Stimulated activated CD4-positive, alpha-beta T cell treated with anti-CD3 and anti-CD28 coated beads, Interleukin-2, amount 100 ng/mL, for 24 hours (primary cell): ENCODE measurements at regions not wholly inside any gene's neighbourhood (a gene's known extent, or its start where the extent isn't known, plus 50 kb on each side); places are given as distances from the start of the nearest gene placed in this dataset.

Source experiments
- DNase-seq, 2 donors: peaks; one replicate each; pipeline ENCODE4 v3.0.0-alpha.2; 2020

DNA sequence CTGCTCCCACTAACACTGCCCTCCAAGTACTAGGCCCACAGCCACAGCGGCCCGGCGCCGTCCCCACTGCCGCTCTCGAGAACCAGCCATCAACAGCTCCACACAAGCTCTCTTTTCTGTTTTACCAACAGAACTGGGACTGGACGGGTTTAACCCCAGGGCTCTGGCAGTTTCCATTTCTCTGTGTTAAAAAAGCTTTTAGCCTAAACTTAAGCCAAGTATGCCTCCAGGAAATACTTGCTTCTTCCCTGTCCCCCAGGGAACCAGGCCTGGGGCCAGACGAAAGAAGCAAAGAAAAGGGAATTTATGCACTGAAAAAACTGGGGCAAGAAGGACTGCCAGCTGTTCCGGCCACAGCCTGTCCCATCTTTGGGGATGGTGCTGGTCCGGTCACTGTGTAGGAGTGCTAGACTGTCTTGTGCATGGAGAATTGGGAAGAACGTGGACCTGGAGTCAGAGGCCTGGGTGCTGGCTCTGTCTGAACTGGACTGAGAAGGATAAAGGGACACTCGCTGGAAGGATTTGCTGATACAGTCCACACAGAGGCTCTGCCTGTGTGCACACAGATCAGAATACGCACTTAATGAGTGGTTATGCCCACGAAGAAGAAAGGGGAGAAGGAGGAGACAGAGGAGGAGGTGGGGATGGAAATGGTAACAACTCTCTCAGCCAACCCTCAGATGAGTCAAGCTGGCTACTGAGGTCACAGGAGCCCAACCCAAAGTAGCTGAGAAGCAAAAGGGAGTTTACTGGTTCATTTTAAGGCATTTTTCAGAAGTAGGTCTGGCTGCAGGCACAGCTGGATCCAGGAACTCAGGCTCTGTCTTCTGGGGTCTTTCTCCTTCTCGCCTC lies 254.4 kb upstream of the PMEPA1 start:
- no peak for DNase-seq

DNA sequence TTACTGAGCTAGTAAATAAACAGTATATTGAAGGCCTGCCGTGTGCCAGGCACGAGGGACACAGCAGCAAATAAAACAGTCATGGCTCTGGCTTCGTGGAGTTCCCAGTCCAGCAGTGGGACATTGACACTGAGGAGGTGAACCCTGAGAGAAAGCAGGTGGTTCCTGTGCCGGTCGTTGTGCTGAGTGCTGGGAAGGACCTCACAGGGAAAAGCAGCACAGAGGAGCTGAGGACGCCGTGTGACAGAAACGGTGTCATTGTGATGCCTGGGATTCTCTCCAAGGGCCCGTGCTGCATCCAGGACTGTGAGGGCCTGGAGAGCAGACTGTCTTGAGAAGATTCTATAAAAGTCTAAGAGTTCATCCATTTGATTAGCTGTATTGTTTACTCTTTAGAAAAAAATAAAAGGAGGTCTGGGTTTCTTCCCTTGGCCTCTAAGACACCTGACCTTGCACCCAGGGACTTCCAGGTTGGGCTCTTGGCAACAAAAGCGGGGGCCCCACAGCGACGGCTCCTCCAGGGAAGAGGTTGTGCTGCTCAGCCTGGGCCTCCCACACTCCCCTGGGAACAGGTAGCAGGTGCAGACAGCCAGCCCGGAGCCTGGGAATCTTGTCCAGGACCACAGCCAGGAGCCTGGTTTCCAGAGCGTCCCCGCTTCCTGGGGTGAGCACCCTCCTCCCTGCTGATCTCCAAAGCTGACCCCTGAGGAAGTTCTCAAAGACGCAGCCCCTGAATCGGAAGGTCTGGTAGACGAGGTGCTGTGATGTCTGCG lies 251.2 kb upstream of the PMEPA1 start:
- no peak for DNase-seq

DNA sequence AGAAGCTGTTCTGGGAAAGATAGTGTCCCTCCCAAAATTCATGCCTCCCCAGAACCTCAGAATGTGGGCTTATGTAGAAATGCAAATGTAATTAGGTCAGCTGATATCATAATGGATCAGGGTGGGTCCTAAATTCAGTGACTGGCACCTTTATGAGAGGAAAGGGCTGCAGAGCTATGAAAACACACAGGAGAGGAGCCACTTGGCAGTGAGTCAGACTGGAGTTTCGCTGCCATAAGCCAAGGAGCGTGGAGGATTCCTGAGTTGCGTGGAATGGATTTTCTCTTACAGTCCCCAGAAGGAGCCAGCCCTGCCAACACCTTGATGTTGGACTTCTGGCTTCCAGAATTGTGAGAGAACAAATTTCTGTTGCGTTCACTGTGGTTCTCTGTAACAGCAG lies 249.8 kb upstream of the PMEPA1 start:
- no peak for DNase-seq

DNA sequence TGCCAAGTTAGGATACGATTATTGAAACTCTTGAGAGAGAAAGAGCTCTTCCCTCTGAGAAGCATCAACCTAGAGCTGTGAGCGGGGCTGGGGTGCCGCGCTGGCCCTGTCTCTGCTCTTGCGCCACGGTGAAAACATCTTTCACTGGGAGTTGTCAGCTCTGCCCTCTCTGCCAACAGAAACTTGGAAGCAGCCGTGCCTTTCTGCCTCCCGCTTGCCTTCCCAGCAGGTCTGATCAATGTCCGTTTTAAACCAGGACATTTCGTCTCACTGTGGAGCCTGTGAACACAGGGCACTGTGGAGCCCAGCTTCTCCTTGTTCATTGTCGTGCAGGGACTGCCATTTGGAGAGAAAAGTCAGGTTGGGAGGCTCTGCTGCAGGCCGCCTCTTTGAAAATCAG lies 249.2 kb upstream of the PMEPA1 start:
- no peak for DNase-seq

DNA sequence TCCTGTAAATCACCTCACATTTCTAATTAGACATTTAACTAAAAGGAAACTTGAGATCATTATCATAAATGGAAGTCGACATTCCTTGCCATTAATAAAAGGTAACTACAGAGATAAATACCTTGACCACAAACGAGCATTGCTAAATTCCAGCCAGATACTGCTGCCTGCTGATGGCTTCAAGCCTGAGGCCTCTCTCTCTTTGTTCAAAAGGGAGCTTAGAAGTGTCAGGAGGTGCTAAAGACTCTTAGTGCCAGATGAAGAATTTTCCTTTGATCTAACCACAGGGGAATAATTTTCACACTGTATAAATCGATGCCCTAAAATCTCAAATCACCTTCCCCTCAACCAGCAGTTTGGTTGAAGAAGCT lies 248.2 kb upstream of the PMEPA1 start:
- no peak for DNase-seq

DNA sequence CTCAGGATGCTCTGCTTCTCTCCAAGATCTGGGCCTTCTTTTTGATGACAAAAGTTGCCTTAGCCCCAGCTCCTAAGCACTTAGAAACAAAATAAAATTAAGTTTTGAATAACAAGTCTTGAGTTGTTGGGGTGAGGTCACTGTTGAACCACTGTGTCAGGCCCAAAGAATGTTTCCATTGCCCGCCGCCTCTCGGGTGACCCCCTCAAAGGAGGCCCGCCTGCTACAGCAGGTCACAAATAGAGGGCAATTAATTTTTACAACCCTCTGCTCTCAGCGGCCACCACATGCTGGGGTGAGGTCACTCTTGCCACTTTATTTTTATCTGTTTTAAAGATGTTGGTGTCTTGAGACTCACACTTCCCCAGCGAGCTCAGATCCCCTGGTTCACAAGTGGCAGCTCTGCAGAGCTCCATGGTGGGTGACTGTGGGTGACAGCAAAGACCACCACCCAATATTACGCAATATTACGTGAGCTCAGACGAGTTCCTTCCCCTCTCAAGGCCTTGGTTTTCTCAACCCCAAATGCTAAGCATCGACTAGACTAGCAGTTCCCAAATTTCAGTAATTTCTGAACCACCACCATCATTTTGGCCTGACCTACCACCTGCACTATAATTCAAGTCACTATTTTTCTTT lies 247.7 kb upstream of the PMEPA1 start:
- no peak for DNase-seq

DNA sequence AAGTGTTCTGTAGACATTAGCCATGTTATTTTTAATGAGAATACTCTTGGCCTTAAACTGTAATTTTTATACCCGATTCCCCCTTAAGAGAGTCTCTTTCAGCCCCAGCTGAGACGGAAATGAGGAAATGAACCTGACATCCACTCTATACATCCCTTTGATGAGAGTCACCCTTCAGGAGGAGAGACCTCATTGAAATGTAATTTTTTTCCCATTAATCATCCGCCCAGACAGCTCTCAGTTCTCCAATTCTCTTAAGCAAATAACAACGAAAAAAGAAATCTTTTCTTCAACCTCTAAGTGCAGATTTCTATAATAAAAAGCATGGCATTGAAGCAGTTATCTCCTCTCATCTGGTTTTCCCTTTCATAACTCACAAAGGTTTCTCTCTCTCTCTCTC lies 243.8 kb upstream of the PMEPA1 start:
- no peak for DNase-seq

DNA sequence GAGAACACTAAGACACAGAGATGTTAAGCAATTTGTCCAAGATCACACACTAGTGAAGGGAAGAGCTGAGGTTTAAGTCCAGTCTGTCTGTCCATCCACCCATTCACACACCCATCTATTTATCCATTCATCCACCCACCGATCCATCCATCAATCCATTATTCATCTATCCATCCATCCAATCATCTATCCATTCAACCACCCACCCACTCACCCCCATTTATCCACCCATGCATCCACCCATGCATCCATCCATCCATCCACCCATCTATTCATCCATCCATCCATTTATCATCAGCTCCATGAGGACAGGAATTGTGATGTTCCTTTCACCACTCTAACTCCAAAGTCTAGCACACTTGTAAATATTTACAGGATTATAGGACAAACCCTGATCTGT lies 242.3 kb upstream of the PMEPA1 start:
- DNase-seq, result no peak

DNA sequence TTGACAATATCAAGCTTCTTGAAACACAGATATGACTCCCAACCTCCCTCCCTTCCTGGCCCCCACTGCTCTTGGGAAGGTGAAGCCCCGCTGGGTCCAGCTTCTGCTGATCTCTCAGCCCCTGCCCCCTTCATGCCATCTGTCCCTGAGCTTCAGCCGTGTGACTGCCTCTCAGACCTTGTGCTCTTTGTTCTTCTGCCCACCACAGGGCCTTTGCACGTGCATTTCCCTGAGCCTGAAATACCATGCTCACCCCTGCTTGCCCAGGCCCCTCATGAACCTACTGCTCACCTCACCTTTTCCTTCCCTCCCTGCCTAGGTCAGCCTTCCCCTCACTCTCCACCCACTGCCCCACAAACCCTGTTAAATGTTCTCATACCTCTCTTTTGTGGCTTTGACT lies 241.7 kb upstream of the PMEPA1 start:
- DNase-seq, result no peak

DNA sequence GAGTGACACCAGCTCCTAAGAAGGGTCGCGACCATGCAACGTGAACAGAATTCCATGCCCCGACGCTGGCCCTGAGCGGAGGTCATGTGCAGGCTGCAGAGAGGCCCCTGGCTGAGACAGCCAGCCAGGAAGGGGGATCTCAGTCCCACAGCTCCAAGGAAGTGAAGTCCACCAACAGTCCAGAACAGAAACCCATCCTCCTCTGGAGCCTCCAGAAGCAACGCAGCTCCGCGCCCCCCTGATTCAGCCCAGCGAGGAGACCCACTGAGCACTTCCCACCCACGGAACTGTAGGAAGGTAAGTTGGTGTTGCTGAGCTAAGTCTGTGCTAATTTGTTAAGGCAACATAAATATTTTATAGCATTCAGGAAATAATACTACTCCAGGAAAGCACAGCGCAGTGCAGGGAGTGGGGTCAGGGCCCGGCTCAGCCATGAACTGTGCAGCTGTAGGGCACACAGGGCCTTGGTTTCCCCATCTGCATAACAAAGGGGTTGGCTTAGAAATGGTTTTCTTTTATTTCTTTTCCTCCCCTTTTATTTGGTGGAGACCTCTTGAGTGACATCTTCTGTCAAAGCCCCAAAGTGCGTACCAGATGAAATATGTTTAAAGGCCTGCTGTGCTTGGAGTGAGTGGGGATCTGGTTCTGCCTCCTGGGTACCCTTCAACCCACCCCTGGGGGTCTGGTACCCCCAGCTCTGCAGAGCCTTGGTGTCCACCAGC lies 241.1 kb upstream of the PMEPA1 start:
- DNase-seq, result no peak

DNA sequence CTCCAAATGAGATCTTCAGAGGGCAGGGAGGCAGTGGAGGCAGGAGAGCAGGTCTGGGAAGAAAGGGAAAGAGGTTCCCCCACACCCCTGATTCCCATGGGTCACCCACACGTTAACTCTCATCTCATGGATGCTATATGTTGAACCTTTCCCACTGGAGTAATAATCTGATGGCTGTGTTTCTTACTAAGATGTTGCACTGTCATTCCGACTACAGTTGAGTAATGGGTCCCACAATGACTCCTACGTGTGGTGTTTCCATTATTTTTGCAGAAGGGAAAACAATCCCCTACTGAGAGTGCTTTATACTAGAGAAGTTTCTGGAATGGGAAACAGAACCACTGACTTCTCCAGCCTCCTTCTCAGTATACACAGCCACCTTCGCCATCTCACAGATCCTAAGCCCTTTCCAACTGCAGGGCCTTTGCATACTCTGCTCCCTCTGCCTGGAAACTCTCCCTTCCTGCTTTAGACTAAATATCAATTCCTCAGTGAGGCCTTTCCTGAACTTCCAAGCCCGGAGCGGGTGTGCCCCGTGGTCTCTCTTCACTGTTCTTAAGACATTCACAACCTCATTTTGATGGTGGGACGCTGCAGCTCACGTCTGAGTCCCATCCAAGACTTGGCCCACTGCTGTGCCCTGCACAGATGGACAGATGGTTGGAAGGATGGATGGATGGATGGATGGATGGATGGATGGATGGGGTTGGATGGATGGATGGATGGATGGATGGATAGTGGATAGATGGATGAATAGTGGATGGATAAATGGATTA lies 238.6 kb upstream of the PMEPA1 start:
- DNase-seq, result no peak

DNA sequence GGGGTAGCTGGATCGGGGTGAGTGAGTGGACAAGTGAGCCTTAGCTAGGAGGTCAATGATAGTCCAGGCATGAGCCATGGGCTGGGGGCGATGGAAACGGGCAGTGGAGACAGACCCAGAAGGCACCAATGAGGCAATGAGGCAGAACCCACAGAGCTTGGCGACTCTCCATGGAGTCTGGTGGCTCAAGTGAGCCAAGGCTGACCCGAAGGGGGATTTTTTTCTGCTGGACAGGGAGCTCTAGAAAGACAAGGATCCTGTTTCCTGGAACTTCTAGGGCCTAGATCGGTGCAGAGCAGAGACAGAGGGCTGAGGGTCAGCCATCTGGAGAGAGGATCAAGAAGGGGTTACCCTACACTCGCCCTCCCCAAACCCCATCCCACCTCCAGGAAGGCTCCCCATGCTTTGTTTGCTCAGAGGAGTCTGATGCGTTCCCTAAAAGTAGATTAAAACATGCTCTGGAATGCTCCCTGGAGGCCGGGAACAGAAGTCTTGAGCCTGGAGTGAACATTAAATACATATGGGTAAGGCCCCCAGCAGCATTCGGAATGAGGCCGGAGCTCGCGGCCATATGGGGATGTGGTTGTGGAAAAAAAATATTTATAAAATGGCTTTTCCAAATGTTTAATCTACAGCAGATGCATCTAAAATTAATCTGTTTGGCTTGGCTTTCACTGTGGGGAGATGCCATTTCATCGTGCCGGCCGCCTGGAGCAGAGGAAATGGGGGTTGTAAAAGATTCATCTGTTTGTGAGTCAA lies 237.8 kb upstream of the PMEPA1 start:
- DNase-seq, result no peak

DNA sequence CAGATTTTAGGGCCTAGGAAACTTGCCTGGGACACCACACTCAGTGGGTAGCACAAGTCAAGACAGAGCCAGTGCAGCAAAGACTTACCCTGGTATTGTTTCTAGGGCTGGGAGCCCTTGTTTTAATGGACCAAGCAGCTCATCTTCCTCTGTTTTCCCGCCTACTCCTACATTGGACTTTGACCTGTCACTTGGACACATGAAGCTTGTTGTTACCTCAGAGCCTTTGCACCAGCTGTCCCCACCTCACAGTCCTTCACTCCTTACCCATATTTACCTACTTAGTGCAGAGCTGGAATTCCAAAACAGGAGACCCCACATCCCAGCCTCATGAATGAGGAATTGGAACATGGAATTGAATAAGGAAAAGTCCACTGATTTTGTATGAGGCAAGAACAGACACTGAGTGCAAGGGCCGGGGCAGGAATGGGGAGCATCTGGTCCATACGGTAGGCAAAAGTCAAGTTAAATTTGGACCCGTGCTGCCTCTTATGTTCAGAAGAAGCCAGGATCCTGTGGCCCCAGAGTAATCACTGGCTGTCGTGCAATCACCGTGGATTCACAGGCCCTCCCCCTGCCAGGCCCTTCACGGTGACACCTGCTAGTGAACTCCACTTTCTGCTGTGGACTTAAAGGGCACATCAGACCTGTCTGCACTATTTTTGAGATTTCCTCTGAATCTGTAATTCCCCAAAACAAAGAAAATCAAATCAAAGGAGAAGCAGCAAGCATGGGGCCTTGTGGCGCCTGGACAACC lies 236.9 kb upstream of the PMEPA1 start:
- DNase-seq, result no peak

DNA sequence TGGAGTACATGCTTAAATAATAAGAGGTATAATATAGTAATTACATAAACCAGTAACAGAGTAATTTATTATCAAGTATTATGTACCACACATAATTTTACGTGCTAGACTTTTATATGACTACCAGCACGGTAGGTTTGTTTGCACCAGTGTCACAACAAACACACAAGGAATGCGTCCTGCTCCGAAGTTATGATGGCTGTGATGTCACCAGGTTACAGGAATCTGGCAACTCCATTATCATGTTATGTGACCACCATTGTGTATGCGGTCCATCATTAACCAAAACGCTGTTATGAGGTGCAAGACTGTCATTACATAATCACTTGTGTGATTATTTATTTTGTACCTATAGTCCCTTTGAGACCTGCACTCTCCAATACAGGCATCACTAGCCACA lies 235.2 kb upstream of the PMEPA1 start:
- no peak for DNase-seq

DNA sequence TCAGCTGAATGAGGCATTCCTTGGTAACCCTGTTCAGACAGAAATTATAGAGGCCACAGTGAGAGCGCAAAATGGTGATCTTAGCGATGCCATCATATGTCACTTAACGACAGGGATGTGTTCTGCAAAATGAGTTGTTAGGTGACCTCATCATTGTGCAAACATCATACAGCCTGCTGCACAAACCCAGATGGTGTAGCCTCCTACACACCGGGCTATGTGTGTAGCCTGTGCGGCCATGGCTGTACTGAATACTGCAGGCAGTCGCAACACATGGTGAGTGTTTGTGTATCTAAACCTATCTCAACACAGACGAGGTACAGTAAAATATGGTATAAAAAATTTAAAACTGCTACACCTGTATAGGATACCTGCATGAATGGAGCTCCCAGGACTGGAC lies 234.1 kb upstream of the PMEPA1 start:
- no peak for DNase-seq

DNA sequence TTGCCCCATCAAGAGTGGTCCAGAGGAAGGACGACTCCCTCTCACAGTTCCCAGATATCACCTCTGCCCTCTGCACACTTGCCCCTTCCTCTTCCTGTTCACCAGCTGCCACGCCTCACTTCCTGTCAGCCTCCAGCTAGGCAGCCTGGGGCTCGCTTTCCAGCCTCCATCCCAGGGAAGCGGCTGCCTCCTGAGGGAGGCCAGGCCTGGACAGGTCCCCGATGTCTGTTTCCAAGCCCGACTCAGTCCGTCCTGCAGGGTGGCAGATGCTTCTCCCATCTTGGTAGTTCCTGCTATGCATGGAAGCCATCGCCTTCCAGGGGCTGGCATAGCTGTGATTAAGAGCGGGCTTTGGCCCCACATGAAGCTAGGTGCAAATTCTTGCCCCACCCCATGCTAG lies 233.5 kb upstream of the PMEPA1 start:
- DNase-seq, result no peak

DNA sequence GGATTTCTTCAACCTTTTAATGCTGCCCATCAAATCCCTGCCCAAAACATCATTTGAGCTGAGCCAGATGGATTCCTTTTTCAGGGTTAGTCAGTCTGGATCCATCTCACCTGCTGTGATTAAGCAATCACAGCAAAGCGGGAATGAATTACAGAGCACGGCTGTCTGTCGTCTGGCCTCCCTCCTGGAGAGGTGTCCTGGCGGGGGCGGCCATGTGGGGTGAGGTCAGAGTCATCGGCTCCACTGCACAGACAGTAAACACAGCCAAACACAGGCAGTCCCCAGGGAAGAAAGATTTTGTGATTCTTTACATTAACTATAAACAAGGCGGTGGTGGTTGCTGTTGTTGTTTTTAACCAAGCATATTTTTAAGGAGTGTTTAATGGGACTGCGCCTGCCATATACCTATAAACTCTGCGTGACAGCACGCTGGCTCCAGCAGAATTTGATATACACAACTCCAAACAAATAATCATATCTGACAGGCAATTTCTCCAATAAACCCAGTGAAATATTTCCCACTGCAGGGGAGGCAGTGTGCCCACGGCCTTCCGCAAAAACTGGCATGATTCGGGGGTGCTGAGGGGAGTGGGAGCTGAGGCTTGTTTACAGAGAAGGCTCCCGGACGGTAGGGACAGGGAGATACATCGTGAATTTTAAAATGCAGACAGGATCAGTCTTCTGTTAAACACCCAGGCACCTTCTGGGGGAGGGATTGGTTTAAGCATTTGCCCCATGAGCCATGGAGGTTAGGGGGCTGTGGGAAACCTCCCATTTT lies 232.0 kb upstream of the PMEPA1 start:
- no peak for DNase-seq

DNA sequence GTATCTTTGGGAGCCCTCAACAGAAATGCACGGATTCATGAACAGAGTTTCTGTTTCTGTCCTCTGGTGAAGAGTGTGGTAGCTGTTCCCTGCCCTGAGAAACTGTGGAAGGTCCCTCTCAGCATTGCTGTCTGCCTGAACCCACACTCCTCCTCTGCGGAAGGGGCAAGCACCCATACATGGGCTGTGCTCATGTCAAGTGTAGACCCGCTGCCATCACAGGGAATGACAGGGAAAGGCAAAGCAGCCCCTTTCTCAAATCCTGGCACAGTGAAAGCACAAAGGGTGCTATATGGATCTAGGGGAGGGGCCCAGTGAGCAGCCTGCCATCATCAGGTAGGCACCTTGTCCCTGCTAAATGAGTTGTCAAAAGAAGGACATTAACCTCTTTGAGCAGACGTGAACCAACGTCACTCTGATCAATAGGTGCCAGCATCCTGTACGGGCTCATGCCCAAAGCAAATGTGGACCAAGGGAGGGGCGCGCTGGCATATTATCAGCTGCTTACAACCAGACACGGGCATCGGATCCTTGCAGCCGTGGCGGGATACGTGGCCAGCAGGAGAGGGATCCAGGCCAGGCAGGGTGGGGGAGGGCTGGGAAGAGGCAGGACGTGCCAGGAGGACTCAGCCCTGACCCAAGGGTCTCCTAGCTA lies 231.2 kb upstream of the PMEPA1 start:
- DNase-seq, result no peak

DNA sequence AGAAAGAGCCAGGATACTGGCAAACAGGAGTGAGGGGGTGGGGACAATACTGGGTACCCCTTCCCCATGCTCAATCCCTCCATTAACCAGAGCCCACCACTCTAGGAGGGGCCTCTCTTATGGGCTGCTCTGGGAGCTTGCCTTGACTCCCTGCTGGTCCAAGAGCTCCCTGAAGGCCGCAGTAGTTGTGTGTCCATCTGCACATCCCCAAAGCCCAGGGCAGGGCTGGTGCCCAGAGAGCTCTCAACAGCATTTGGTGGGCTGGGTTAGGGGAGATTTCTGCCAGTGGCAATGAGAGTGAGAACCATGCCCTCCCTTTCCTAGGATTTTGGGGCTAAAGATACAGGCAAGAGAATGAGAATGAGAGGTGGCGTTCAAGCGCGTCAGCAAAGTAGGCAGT lies 230.6 kb upstream of the PMEPA1 start:
- no peak for DNase-seq

DNA sequence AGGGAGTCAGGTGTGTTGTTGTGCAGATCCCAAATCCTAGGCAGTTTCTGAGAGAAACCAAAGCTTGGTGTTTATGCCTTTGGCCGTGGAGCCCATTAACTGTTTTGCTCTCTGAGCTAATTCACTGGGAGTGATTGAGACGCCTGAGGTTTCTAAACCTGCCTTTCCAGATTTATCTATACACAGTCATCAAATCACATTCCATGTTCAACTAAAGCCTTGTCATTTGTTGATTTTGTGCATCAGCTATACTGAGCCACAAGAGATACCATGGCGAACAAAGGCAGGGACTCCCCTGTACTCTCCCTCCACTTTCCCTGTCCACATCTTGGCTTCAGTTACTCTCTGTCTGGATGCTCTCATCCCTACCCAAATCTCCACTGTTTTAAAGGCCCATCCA lies 229.7 kb upstream of the PMEPA1 start:
- DNase-seq, result no peak
